ENCODE measurements at regions not wholly inside any gene's neighbourhood (a gene's known extent, or its start where the extent isn't known, plus 50 kb on each side); places are given as distances from the start of the nearest gene placed in this dataset.
A peak's percentile ranks its signal among the peaks of the same experiment; 100 is the strongest.

DNA sequence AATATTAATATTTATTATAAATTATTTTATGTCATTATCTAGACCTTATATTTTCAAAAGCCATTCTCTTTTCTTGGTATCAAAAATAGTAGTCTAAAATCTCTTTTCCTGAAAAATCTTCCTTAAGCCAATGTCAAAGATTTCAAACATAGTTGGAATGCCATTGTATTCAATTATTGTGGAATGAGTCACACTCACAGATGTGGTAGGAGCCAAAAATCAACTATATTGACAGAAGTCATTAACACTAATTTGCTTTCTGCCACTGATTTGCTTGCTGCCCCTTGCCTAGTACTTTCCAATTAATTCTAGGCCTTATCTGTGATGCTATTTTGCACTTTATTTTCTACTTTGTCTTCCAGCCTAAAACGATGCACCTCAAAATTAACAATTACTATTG is 1326.3 kb upstream of the GJE1 start:
- Histone ChIP-seq H3K4me2 (ENCODE audit: low read length) (no peak overlapping the region), H3K27me3 (ENCODE audit: insufficient read depth, low read length) (no peaks in the 10 kb centered on the region), H4K20me1 (ENCODE audit: insufficient read depth, low read length) (no peaks in the 10 kb centered on the region), H3K36me3 (ENCODE audit: insufficient read depth, low read length) (no peaks in the 10 kb centered on the region), H3K9ac (ENCODE audit: low read length) (no peak overlapping the region), H3K27ac (ENCODE audit: low read depth, low read length) (no peak overlapping the region), H3K9me3 (ENCODE audit: insufficient read depth, low read depth, low read length) (no peaks in the 10 kb centered on the region), H2AFZ (ENCODE audit: low read depth, low read length) (no peak overlapping the region), H3K79me2 (ENCODE audit: insufficient read depth, low read length) (no peaks in the 10 kb centered on the region), H3K4me3 (ENCODE audit: insufficient read depth, low read depth, low read length) (no peak overlapping the region), H3K4me1 (ENCODE audit: insufficient read depth, low read length) (no peaks in the 10 kb centered on the region)
- Mint-ChIP-seq H3K36me3 (ENCODE audit: low read depth, unreplicated experiment) (no peaks in the 10 kb centered on the region), H3K4me3 (ENCODE audit: unreplicated experiment) (no peak overlapping the region), H3K9me3 (ENCODE audit: unreplicated experiment) (peaks cover 4% of the 10 kb centered on the region), H3K27me3 (ENCODE audit: low read depth, unreplicated experiment) (no peaks in the 10 kb centered on the region), H3K27ac (ENCODE audit: unreplicated experiment) (no peak overlapping the region), H3K4me1 (ENCODE audit: low read depth, unreplicated experiment) (peaks cover 17% of the 10 kb centered on the region)
- peak; percentile 16 for DNase-seq (ENCODE audit: low read depth)
- no peak for FAIRE-seq
- no peak for TF ChIP-seq CTCF (IDR thresholded peaks at IDR 0.05; ENCODE audit: insufficient read depth, low read depth, low read length)
- no peak for TF ChIP-seq EZH2 (IDR thresholded peaks at IDR 0.05; ENCODE audit: insufficient read depth, low read length)

- Mint-ChIP-seq H3K36me3 (ENCODE audit: low read depth, unreplicated experiment) (peaks cover 3% of the 10 kb centered on the region), H3K27ac (ENCODE audit: unreplicated experiment) (no peak overlapping the region), H3K9me3 (ENCODE audit: unreplicated experiment) (peaks cover 1% of the 10 kb centered on the region), H3K27me3 (ENCODE audit: low read depth, unreplicated experiment) (no peaks in the 10 kb centered on the region), H3K4me1 (ENCODE audit: low read depth, unreplicated experiment) (no peaks in the 10 kb centered on the region), H3K4me3 (ENCODE audit: unreplicated experiment) (no peak overlapping the region)
- no peak for TF ChIP-seq EZH2 (IDR thresholded peaks at IDR 0.05; ENCODE audit: insufficient read depth, low read length)
- TF ChIP-seq CTCF (IDR thresholded peaks at IDR 0.05; ENCODE audit: insufficient read depth, low read depth, low read length) = no peak
- no peaks in the 10 kb centered on the region for H3K9me3 ChIP-seq (ENCODE audit: insufficient read depth, low read depth, low read length)
- no peaks in the 10 kb centered on the region for H3K27me3 ChIP-seq (ENCODE audit: insufficient read depth, low read length)
- H3K4me1 ChIP-seq (ENCODE audit: insufficient read depth, low read length) = no peaks in the 10 kb centered on the region
- H3K79me2 ChIP-seq (ENCODE audit: insufficient read depth, low read length) = no peaks in the 10 kb centered on the region
- H4K20me1 ChIP-seq (ENCODE audit: insufficient read depth, low read length) = no peaks in the 10 kb centered on the region
- DNase-seq (ENCODE audit: low read depth) = no peak
- H3K9ac ChIP-seq (ENCODE audit: low read length) = no peak overlapping the region
- FAIRE-seq = no peak
- H3K27ac ChIP-seq (ENCODE audit: low read depth, low read length) = no peak overlapping the region
- no peak overlapping the region for H2AFZ ChIP-seq (ENCODE audit: low read depth, low read length)
- H3K4me2 ChIP-seq (ENCODE audit: low read length) = no peak overlapping the region
- H3K36me3 ChIP-seq (ENCODE audit: insufficient read depth, low read length) = no peaks in the 10 kb centered on the region
- no peak overlapping the region for H3K4me3 ChIP-seq (ENCODE audit: insufficient read depth, low read depth, low read length)
Measured at GRCh38 chr6:140794544-140794943, 1338.2 kb upstream of the GJE1 start.

DNA sequence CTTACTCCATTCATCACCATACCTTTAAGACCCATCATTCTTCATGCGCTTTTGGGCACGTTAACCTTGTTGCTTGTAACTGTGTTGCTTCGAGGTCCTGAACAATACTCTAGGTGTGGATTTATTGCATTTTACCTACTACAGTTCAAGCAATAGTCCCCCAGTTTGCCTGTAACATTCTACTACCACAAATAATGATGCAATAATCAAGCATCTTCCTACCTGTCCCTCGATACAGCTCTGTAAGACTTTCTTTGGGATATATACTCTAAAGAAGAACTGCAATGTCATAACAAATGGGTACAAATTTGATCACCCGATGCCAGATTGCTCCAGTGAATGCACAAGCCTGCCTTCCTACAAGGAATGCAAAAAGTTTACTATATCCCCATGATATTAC is 1342.6 kb upstream of the GJE1 start:
- Mint-ChIP-seq H3K36me3 (ENCODE audit: low read depth, unreplicated experiment) (peaks cover 3% of the 10 kb centered on the region), H3K27me3 (ENCODE audit: low read depth, unreplicated experiment) (no peaks in the 10 kb centered on the region), H3K4me1 (ENCODE audit: low read depth, unreplicated experiment) (no peaks in the 10 kb centered on the region), H3K4me3 (ENCODE audit: unreplicated experiment) (no peak overlapping the region), H3K9me3 (ENCODE audit: unreplicated experiment) (no peaks in the 10 kb centered on the region), H3K27ac (ENCODE audit: unreplicated experiment) (no peak overlapping the region)
- H3K4me2 ChIP-seq (ENCODE audit: low read length) = no peak overlapping the region
- no peak overlapping the region for H3K9ac ChIP-seq (ENCODE audit: low read length)
- no peaks in the 10 kb centered on the region for H3K79me2 ChIP-seq (ENCODE audit: insufficient read depth, low read length)
- H3K27ac ChIP-seq (ENCODE audit: low read depth, low read length) = no peak overlapping the region
- TF ChIP-seq EZH2 (IDR thresholded peaks at IDR 0.05; ENCODE audit: insufficient read depth, low read length) = no peak
- TF ChIP-seq CTCF (IDR thresholded peaks at IDR 0.05; ENCODE audit: insufficient read depth, low read depth, low read length) = no peak
- no peaks in the 10 kb centered on the region for H3K36me3 ChIP-seq (ENCODE audit: insufficient read depth, low read length)
- no peaks in the 10 kb centered on the region for H4K20me1 ChIP-seq (ENCODE audit: insufficient read depth, low read length)
- DNase-seq (ENCODE audit: low read depth) (no peak), FAIRE-seq (no peak)
- no peak overlapping the region for H2AFZ ChIP-seq (ENCODE audit: low read depth, low read length)
- no peak overlapping the region for H3K4me3 ChIP-seq (ENCODE audit: insufficient read depth, low read depth, low read length)
- H3K27me3 ChIP-seq (ENCODE audit: insufficient read depth, low read length) = no peaks in the 10 kb centered on the region
- H3K4me1 ChIP-seq (ENCODE audit: insufficient read depth, low read length) = no peaks in the 10 kb centered on the region
- H3K9me3 ChIP-seq (ENCODE audit: insufficient read depth, low read depth, low read length) = no peaks in the 10 kb centered on the region
